ENCODE measurements at regions not wholly inside any gene's neighbourhood (a gene's known extent, or its start where the extent isn't known, plus 50 kb on each side); places are given as distances from the start of the nearest gene placed in this dataset.

- TF ChIP-seq CTCF (IDR thresholded peaks at IDR 0.05; ENCODE audit: insufficient read depth, low read length, poor library complexity, severe bottlenecking) (no peak), EZH2phosphoT487 (conservative IDR thresholded peaks at IDR 0.05; ENCODE audit: low read length) (no peak)
Observed at GRCh38 chr9:135280666-135281065, 193.2 kb downstream of the OLFM1 start.
